ENCODE measurements at regions not wholly inside any gene's neighbourhood (a gene's known extent, or its start where the extent isn't known, plus 50 kb on each side); places are given as distances from the start of the nearest gene placed in this dataset.
"Not testable (repeated sequence)": the region's sequence is repeated elsewhere in the genome, so short reads cannot be mapped to it uniquely, and the experiment has no call there.

DNA sequence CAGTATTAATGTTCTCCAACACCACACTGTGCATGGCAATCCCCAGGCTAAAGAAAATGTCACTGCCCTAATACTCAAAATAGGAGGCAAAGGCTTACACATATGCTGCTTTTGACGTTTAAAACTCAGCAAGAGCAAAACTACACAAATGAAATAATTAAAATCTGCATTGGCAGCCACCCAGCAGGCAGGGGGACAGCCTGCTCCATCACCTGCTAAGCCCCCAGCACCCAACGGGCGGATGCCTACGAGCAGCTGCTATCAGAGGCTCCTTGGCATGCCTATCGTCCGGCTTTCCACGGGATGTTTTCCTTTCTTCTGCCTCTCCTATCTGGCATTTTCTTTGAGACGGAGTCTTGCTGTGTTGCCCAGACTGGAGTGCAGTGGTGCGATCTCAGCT lies 337.5 kb downstream of the SOX9 start:
- no peak for DNase-seq

DNA sequence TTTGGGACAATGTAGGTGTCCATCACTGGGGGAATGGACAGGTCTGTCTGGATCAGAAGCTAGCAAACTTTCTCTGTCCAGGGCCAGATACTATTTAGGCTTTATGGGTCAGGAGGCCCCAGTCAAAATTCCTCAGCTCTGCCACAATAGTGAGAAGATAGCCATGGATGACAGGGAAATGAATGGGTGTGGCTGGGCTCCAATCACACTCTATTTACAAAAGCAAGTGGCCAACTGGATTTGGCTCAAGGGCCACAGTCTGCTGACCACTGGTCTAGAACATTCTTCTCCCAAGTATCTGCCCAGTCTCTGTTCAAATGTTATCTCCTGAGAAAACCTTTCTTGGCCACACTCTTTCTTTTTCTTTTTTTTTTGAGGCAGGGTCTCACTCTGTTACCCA lies 339.9 kb downstream of the SOX9 start:
- no peak for DNase-seq

DNA sequence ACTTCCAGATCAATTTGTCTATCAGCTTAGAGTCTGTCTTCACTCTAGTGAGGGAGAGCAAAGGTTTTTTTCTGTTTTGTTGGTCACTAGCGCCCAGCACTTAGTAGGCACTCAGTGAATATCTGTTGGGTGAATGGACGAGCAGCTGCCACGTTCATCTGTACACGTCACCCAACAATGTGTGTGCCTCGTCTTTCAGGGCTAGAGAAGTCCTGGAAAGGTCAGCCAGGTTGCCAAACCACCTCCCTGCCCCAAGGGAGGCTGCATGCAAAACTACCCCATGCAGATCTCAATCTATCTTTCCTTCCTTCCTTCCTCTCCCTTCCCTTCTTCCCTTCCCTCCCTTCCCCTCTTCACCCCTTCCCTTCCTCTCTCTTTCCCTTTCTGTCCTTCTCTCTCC lies 340.9 kb downstream of the SOX9 start:
- DNase-seq: no peak

- DNase-seq: no peak
Measured at GRCh38 chr17:72462407-72462806, 341.6 kb downstream of the SOX9 start.

DNA sequence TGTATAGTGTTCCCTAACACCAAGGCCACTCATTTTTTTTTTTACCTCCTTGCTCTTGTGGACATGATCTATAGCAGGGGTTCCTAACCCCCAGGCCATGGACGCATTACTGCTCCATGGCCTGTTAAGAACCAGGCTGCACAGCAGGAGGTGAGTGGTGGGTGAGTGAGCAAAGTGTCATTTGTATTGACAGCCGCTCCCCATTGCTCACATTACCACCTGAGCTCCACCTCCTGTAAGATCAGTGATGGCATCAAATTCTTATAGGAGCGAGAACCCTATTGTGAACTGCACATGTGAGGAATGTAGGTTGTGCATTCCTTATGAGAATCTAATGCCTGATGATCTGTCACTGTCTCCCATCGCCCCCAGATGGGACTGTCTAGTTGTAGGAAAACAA lies 342.0 kb downstream of the SOX9 start:
- DNase-seq: no peak

DNA sequence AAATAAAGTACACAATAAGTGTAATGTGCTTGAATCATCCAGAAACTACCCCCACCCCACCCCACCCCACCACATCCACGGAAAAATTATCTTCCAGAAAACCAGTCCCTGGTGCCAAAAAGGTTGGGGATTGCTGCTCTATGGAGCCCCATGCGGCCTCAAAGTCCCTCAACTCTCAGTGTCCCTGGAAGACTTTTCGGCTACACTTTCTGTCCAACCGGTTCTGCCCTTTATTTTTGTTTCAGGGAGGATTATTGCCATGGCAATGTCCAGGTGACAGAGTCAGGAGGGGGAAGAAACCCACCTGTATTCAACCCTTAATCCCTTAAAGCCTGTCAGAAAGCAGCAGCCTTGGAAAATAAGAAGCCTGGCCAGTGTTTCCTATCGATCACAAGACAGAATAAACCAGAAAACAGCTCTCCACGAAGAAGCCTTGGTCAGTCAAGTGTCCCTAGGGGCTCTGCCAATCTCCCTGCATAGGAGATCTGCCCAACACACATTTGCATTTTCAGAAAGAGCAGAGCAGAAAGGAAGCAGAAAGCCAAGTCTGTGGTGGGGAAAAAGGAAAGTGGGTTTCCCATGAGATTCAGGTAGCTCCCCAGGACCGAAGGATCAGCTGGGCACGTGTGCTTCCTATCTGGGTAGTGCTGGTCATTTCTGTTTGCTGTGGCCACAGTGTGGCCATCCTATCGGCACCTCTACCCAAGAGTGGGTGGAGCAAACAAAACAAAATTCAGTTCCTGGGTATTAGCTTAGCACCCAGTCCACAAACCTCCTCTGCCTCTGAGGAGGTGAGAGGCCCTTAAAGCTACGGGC lies 342.7 kb downstream of the SOX9 start:
- DNase-seq: no peak

DNA sequence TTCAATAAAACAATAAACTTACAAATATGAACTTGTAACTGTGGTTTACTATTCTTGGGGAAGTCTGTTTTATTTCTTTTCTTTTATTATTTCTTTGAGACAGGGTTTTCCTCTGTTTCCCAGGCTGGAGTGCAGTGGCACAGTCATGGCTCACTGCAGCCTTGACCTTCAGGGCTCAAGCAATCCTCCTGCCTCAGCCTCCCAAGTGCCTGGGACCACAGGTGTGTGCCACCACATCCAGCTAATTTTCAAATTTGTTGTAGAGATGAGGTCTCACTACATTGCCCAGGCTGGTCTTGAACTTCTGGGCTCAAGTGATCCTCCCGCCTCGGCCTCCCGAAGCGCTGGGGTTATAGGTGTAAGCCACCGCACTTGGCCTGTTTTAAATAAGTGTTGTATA lies 343.4 kb downstream of the SOX9 start:
- DNase-seq: not testable (repeated sequence)

GRCh38 chr17:72465191-72466024 lies 344.6 kb downstream of the SOX9 start:
- DNase-seq: no peak

DNA sequence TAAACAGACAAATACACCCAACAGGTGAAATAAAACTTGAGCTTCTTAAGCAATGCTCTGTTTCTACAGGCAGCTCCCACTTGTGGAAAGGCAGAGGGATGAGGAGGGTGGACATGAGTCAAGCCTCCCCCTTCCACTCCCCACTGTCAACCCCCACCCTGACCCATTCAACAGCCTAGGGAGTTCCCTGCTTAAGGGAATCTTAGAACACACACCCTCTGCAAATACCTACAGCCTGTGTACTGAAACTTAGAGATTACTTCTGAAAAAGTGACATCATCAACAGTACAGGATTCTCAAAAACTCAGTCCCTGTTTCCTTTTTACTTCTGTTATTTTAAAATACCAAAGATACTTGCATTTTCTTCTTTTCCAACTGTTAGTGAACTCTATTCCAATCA lies 345.4 kb downstream of the SOX9 start:
- DNase-seq: no peak

- no peak for DNase-seq
Measured at GRCh38 chr17:72466606-72467005, 345.8 kb downstream of the SOX9 start.

DNA sequence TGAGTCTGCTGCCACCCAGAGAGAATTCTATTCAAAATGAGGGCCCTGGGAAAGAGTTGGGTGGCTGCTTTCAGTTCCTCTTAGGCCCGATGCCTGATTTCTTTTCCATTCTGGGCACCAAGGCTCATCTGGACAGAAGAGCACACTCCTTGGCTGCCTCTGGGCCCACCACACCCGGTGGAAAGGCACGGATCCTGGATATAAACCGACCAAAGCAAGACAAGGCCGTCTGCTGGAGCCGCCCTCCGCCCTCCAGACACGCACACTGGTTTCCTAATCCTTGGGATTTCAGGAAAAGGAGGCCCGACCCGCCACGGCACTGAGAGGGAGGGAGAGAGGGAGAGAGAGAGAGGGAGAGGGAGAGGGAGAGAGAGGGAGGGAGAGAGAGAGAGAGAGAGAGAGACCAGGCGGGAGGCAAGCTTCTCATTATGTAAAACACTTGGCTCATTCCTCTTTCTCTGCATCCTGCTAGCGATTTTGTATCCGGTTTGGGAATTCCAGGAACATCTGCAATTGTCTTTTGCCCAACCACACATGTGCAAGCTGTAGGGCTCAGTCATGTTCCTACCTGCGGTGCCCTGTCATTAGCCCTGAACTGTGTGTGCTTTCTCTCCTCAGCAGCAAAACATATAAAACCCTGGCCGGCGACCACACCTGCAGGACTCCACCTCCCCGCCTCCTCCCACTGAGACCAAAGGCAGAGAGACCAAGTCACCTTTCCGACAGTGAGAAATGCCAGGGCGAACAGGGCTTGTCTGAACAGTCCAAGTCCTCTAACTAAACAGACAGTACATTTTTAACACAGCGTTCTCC lies 347.2 kb downstream of the SOX9 start:
- no peak for DNase-seq

DNA sequence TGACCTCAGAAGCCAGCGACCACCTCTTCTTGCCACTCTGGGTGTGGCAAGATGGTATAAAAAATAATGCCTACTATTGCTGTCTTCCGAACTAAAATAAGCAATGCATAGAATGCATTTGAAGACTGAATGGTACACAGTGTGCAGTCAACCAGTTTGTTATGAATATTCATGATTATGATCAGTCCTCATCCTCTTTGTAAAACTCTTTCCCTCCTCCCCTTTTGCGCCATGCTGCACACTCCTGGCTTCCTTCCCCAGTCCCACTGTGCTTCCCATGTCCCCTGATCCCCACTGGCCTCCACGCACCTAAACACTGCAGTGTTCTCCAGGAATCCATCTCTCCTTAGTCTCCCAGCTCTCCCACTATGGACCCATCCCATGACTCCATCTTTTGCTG lies 348.0 kb downstream of the SOX9 start:
- DNase-seq: no peak

DNA sequence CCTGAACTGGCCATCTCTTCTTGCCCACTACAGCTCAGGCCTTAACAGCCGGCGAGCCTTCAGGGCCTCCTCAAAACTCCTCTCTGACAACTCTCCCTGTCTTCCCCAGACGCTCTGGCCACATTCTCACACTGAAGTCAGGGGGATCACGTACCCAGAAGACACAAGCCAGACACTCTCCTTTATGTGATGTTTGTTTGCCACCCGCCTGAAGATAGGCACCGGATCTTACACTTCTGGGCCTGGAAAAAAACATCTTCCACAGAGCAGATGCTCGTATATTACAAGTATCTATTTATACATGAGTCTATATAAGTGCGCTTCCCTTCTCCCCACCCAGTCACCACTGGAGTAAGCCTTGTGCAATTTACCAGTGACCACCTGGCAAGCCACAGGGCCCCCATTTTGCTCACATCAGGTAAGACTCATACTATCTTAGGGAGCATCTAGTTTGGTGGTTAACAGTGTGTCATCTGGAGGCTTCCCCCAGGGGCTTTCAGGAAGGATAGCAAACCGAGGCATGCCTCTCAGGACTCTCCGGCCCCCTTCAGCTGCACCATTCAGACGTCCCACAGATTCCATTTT lies 349.4 kb downstream of the SOX9 start:
- no peak for DNase-seq

DNA sequence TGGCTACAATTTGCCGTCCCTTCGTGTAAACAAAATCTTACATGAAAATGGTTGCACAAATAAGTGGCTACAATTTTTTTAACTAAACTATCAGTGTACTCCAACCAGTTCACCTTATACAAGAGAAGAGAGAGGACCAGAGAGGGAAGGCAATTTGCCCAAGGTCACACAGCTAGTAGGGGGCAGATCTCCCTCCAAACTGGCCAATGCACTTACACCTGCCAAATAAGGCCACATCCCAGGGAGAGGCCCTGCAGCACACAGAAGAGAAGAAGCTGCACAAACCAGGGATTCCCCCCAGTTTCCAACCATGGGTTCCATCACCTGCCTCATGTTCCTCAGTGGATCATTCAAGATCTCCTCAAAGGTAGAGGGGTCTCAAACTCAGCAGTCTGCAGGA lies 349.9 kb downstream of the SOX9 start:
- DNase-seq: no peak

- DNase-seq: no peak
Measured at GRCh38 chr17:72471296-72471695, 350.5 kb downstream of the SOX9 start.

DNA sequence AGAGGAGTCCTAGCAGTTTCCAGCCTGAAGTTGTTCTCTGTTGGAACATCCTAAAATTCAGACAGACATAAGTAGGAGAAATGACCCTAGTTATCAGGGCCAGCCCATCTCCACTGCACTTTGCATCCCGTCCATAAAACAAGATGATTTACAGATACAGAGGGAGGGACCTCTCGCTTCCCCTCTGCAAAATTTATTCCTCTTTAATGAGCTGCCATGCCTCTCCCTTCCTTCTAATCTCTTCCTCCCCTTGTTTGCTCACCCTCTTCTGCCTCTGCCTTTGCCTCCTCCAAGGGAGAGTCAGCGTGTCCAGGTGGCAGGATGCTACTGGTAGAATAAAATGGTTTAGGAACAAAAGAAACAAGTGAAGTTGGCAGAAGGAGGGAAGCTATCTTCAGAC lies 351.3 kb downstream of the SOX9 start:
- DNase-seq: no peak

GRCh38 chr17:72472853-72473390 lies 352.1 kb downstream of the SOX9 start:
- not testable (repeated sequence) for DNase-seq

GRCh38 chr17:72474243-72474642 lies 353.4 kb downstream of the SOX9 start:
- no peak for DNase-seq

DNA sequence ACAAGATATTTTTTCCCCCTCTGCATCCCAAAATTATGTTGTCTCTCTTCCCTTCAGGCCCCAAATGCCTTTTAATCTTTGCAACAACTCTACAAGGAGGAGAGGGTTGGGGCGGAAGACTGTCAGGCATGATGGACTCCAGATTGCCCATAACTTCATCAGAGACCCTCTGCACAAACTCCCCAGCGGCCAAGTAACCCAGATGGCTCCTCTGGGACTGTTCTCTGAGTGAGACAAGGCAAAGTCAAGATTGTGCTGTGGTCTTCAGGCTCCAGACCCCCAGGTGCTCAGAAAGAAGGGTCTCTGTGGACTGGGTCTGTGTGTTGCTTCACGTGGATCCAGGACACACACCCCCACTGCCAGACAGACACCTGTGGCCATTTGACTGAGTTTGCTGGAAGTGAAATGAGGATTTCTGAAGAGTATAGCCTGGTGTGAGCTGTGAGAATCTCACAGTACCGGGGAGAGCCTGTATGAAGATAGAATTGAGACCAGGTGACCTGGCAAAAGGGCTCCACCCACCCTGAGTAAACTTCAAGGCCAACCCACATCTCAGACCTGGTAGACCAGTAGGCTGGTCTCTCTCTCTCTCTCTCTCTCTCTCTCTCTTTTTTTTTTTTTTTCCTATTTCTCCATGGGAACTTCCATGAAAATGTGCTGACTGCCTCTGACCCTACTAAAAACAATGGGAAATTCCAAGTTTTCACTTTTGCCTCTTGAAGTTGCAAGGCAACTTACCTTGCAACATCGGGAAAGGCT lies 354.1 kb downstream of the SOX9 start:
- DNase-seq: no peak

GRCh38 chr17:72476134-72476533 lies 355.3 kb downstream of the SOX9 start:
- DNase-seq: no peak

DNA sequence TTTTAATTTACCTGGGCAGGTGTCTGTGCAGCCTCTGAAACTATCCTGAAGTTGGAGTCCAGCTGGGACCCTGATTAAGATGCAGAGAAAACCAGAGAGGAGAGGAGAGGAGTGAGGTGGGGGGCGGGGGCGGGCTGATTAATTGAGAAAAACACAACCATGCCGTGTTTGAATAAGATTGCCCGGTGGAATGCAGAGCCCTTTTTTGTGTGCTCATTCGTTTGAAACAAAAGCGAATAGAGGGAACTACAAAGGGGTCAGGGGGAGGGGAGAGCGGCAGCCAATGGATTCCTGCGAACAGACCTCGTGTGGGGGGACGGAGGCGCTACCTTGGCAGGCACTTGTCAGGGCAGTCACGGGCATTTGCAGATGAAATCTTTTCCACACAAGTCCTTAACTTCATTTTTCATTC lies 355.8 kb downstream of the SOX9 start:
- DNase-seq: no peak

- no peak for DNase-seq
Measured at GRCh38 chr17:72477491-72477890, 356.7 kb downstream of the SOX9 start.
